Fibroblast of lung (primary cell): ENCODE measurements at regions not wholly inside any gene's neighbourhood (a gene's known extent, or its start where the extent isn't known, plus 50 kb on each side); places are given as distances from the start of the nearest gene placed in this dataset.

Experiments
- DNase-seq, 2 donors: peaks; one replicate each; pipeline versions ENCODE4 v3.0.0 to v3.0.0-alpha.2; 2010; ENCODE audit warnings: low read depth in 2 of 2
- H2AFZ ChIP-seq: 2 replicates; pipeline ENCODE4 v1.5.1; 2012; ENCODE audit warnings: low read length, control low read depth, inconsistent platforms
- H3K27ac ChIP-seq: 2 replicates; pipeline ENCODE4 v1.5.1; 2011; ENCODE audit warnings: low read length, control low read depth; ENCODE audit not compliant: insufficient read depth
- H3K27me3 ChIP-seq: 2 replicates; pipeline ENCODE4 v1.5.1; 2011; ENCODE audit warnings: mild to moderate bottlenecking, low read length; ENCODE audit not compliant: control insufficient read depth, insufficient read depth
- H3K36me3 ChIP-seq: 2 replicates; pipeline ENCODE4 v1.5.1; 2011; ENCODE audit warnings: low read length; ENCODE audit not compliant: control insufficient read depth, insufficient read depth
- H3K4me1 ChIP-seq: 2 replicates; pipeline ENCODE4 v1.5.1; 2011; ENCODE audit warnings: low read length; ENCODE audit not compliant: control insufficient read depth, insufficient read depth; ENCODE audit errors: extremely low read depth
- H3K4me2 ChIP-seq: 2 replicates; pipeline ENCODE4 v1.5.1; 2011; ENCODE audit warnings: low read length, control low read depth; ENCODE audit not compliant: insufficient read depth; ENCODE audit errors: extremely low read depth
- H3K4me3 ChIP-seq, 4 experiments: fragments of 200-600 bp in 1 of 4; sonication (generic) in 1 of 4; replicated peaks in 1 of 4; 2 replicates each; pipeline ENCODE4 v1.5.1; 2011 to 2016; ENCODE audit warnings: low read length in 4 of 4, low read depth in 3 of 4, mild to moderate bottlenecking in 3 of 4, control low read depth in 2 of 4, inconsistent platforms in 1 of 4, mixed read lengths in 1 of 4; ENCODE audit not compliant: insufficient read depth in 1 of 4; ENCODE audit errors: control extremely low read depth in 1 of 4
- H3K79me2 ChIP-seq: 2 replicates; pipeline ENCODE4 v1.5.1; 2012; ENCODE audit warnings: mild to moderate bottlenecking, low read length, inconsistent platforms; ENCODE audit not compliant: control insufficient read depth, insufficient read depth
- H3K9ac ChIP-seq: 2 replicates; pipeline ENCODE4 v1.5.1; 2011; ENCODE audit warnings: mild to moderate bottlenecking, low read length, control low read depth; ENCODE audit not compliant: insufficient read depth
- H3K9me3 ChIP-seq: 2 replicates; pipeline ENCODE4 v1.5.1; 2012; ENCODE audit warnings: low read depth, low read length; ENCODE audit not compliant: control insufficient read depth, insufficient read depth
- H4K20me1 ChIP-seq: 2 replicates; pipeline ENCODE4 v1.5.1; 2011; ENCODE audit warnings: low read length; ENCODE audit not compliant: control insufficient read depth, insufficient read depth; ENCODE audit errors: extremely low read depth
- EZH2 ChIP-seq: IDR thresholded peaks from 2 replicates; pipeline ENCODE4 v1.5.1; 2012; ENCODE audit warnings: low read length, control low read depth, mild to moderate bottlenecking; ENCODE audit errors: missing control alignments
- TF ChIP-seq, protein P1 (sequence below), 2 donors: IDR thresholded peaks in 1 of 2; conservative IDR thresholded peaks in 1 of 2; 1 replicate in 1 of 2; 2 replicates in 1 of 2; pipeline ENCODE4 v1.5.1; 2011 to 2012; ENCODE audit warnings: low read length in 2 of 2, control low read depth in 1 of 2, inconsistent platforms in 1 of 2, low read depth in 1 of 2, mild to moderate bottlenecking in 1 of 2

DNA sequence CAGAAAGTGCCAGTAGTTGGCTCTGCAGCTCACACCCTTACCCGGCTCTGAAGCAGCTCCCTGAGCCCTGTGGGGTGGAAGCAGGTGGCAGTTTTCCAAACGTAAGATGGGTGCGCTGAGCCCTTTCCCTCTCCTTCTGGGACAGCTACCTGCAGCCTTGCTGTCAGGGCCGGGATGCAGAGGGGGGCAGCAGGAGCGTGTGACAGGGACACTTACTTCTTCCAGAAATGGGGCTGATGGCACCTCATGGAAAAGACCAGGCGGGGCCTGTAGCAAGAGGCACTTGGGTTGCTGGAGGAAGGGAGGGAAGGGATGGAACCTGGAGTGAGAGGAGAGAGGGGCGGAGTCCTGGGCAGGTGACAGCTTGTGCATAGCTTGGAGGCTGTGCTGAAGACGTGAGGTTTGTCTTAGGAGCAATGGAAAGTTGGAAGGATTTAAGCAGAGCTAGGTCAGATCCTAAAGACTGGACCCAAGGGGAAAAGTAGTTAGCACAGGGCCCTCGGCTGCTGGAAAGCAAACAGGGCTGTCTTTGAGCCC, 216.8 kb upstream of the RPL38 start:
- H4K20me1 ChIP-seq: no peaks in the 10 kb centered on the region
- H3K36me3 ChIP-seq: no peaks in the 10 kb centered on the region
- H2AFZ ChIP-seq: no peak overlapping the region
- H3K27me3 ChIP-seq: no peaks in the 10 kb centered on the region
- H3K27ac ChIP-seq: no peak overlapping the region
- H3K79me2 ChIP-seq: no peaks in the 10 kb centered on the region
- H3K9me3 ChIP-seq: no peaks in the 10 kb centered on the region
- H3K4me2 ChIP-seq: no peak overlapping the region
- no peaks in the 10 kb centered on the region for H3K4me1 ChIP-seq
- no peak for DNase-seq
- TF ChIP-seq, protein P1, sequence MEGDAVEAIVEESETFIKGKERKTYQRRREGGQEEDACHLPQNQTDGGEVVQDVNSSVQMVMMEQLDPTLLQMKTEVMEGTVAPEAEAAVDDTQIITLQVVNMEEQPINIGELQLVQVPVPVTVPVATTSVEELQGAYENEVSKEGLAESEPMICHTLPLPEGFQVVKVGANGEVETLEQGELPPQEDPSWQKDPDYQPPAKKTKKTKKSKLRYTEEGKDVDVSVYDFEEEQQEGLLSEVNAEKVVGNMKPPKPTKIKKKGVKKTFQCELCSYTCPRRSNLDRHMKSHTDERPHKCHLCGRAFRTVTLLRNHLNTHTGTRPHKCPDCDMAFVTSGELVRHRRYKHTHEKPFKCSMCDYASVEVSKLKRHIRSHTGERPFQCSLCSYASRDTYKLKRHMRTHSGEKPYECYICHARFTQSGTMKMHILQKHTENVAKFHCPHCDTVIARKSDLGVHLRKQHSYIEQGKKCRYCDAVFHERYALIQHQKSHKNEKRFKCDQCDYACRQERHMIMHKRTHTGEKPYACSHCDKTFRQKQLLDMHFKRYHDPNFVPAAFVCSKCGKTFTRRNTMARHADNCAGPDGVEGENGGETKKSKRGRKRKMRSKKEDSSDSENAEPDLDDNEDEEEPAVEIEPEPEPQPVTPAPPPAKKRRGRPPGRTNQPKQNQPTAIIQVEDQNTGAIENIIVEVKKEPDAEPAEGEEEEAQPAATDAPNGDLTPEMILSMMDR (conservative IDR thresholded peaks at IDR 0.05 in 1 of 2, IDR thresholded peaks at IDR 0.05 in 1 of 2; ENCODE audit: low read depth in 1 of 2, low read length in 2 of 2): no peak
- TF ChIP-seq EZH2: no peak
- no peak overlapping the region for H3K9ac ChIP-seq
- H3K4me3 ChIP-seq: no peak overlapping the region

DNA sequence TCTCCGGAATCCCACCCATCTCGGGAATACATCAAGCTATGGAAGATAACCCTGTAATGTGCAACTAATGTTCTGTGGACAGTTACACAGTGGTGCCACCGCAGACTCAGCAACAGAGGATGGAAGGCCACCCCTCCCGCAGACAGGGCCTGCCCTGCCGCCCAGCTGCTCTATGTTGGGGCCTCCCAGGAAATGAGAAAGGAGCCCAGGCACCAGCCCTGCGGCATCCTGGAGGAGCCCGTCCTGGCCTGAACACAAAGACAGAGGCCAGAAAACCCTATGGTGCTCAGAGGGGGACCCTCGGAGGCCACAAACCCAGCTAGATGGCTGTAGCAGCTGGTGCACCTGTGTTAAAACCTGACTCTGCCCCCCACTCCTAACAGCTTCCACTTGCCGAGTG, 216.1 kb upstream of the RPL38 start:
- H3K4me3 ChIP-seq: no peak overlapping the region
- H3K36me3 ChIP-seq: no peaks in the 10 kb centered on the region
- no peaks in the 10 kb centered on the region for H3K79me2 ChIP-seq
- no peak overlapping the region for H3K4me2 ChIP-seq
- H4K20me1 ChIP-seq: no peaks in the 10 kb centered on the region
- H3K9me3 ChIP-seq: no peaks in the 10 kb centered on the region
- H2AFZ ChIP-seq: no peak overlapping the region
- no peak overlapping the region for H3K9ac ChIP-seq
- no peak for DNase-seq
- H3K27me3 ChIP-seq: no peaks in the 10 kb centered on the region
- no peaks in the 10 kb centered on the region for H3K4me1 ChIP-seq
- TF ChIP-seq, protein P1 (conservative IDR thresholded peaks at IDR 0.05 in 1 of 2, IDR thresholded peaks at IDR 0.05 in 1 of 2; ENCODE audit: low read depth in 1 of 2, low read length in 2 of 2): no peak
- TF ChIP-seq EZH2: no peak
- no peak overlapping the region for H3K27ac ChIP-seq

DNA sequence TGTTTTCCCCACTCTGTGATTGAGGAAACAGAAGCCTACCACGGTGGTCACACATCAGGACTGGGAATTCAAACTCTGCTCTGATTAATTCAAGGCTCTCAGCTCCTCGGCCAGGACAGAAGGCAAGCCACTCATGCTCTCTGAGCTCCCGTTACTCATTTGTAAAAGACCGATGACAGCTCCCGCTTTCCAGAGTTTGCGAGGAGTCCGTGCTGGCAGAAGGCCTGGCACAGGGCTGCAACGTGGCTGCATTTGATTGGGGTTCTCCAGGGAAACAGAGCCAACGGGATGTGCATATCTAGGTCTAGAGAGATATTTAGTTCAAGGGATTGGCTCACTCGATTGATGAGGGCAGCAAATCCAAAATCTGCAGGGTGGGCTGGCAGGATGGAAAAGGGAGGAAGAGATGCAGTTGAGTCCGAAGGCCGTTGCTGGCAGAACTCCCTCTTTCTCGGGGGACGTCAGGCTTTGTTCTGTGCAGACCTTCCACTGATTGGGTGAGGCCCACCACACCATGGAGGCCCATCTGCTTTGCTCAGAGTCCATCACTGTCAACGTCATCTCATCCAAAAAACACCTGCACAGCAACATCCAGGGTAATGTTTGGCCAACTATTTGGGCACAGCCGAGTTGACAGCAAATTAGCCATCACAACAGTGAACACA, 215.5 kb upstream of the RPL38 start:
- Histone ChIP-seq H2AFZ (no peak overlapping the region), H3K4me2 (no peak overlapping the region), H3K36me3 (no peaks in the 10 kb centered on the region), H3K27ac (no peak overlapping the region), H3K4me1 (no peaks in the 10 kb centered on the region), H3K9me3 (no peaks in the 10 kb centered on the region), H3K27me3 (no peaks in the 10 kb centered on the region), H4K20me1 (no peaks in the 10 kb centered on the region), H3K9ac (no peak overlapping the region), H3K79me2 (no peaks in the 10 kb centered on the region), H3K4me3 (no peak overlapping the region)
- TF ChIP-seq, protein P1 (conservative IDR thresholded peaks at IDR 0.05 in 1 of 2, IDR thresholded peaks at IDR 0.05 in 1 of 2; ENCODE audit: low read depth in 1 of 2, low read length in 2 of 2): no peak
- TF ChIP-seq EZH2: no peak
- no peak for DNase-seq
